ENCODE measurements at regions not wholly inside any gene's neighbourhood (a gene's known extent, or its start where the extent isn't known, plus 50 kb on each side); places are given as distances from the start of the nearest gene placed in this dataset.
"Not testable (repeated sequence)": the region's sequence is repeated elsewhere in the genome, so short reads cannot be mapped to it uniquely, and the experiment has no call there.

DNA sequence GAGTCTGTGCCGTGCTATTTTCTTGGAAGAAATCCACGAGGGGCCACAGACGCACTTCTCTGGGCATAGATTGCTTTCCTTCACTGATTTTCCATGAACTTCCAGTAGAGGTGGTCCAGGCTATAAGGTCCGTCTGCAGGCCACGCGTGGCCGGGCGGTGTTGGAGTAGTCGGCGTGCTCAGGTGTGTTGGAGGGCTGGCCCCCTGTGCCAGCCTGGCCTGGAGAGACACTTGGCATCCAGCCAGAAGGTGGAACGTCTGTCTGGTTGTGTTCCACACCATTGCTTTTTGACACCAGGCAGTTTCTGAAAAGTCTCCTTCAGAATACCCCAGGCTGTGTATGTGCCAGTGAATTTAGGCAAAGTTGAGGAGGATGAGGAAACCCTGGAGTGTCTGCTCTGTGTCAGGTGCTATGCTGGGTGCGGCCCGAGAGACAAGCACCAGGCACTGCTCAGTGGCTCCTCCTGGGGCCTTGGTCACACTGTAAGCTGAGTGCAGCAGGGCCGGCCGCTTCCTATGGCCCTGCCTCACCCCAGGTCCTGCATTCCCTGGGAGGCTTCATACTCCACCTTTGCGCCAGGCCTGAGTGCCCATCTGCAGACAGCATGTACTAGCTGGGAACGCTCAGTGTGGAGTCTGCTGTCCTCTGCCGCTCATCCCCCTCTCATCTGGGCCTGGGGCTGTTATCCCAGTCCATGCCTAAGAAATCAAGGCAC is 52.1 kb upstream of the TAMM41 start:
- TF ChIP-seq MYC (IDR thresholded peaks at IDR 0.05; ENCODE audit: low read depth, low read length): no peak
- TF ChIP-seq, protein P1, sequence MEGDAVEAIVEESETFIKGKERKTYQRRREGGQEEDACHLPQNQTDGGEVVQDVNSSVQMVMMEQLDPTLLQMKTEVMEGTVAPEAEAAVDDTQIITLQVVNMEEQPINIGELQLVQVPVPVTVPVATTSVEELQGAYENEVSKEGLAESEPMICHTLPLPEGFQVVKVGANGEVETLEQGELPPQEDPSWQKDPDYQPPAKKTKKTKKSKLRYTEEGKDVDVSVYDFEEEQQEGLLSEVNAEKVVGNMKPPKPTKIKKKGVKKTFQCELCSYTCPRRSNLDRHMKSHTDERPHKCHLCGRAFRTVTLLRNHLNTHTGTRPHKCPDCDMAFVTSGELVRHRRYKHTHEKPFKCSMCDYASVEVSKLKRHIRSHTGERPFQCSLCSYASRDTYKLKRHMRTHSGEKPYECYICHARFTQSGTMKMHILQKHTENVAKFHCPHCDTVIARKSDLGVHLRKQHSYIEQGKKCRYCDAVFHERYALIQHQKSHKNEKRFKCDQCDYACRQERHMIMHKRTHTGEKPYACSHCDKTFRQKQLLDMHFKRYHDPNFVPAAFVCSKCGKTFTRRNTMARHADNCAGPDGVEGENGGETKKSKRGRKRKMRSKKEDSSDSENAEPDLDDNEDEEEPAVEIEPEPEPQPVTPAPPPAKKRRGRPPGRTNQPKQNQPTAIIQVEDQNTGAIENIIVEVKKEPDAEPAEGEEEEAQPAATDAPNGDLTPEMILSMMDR (IDR thresholded peaks at IDR 0.05; ENCODE audit: low read depth, low read length): no peak
- no peak for TF ChIP-seq POLR2A (IDR thresholded peaks at IDR 0.05; ENCODE audit: extremely low read depth, insufficient read length)
- TF ChIP-seq, protein P2, sequence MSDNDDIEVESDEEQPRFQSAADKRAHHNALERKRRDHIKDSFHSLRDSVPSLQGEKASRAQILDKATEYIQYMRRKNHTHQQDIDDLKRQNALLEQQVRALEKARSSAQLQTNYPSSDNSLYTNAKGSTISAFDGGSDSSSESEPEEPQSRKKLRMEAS (IDR thresholded peaks at IDR 0.05; ENCODE audit: low read depth, low read length): no peak
- DNase-seq (ENCODE audit: low read depth): no peak
- H3K4me3 ChIP-seq (ENCODE audit: low read depth, low read length): no peak overlapping the region

DNA sequence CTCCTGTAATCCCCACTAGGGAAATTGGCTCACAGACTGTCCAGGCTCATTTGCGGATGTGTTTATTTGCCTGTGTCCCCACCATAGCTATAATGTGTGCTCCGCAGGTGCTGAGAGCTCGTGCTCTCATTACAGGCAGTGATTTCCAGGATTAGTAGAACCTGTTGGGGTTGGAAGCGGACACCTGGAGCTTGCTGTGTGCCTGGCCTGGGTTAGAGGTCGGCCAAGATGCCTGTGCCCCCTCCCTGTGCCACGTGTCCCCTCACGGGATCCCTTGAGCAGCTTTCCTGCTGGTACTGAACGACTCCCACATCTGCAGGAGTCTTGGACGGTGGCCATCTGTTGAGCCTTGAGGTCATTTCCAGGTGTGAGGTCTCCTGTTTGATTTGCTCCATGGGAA is 52.7 kb upstream of the TAMM41 start:
- not testable (repeated sequence) for H3K4me3 ChIP-seq (ENCODE audit: low read depth, low read length); DNase-seq (ENCODE audit: low read depth)

DNA sequence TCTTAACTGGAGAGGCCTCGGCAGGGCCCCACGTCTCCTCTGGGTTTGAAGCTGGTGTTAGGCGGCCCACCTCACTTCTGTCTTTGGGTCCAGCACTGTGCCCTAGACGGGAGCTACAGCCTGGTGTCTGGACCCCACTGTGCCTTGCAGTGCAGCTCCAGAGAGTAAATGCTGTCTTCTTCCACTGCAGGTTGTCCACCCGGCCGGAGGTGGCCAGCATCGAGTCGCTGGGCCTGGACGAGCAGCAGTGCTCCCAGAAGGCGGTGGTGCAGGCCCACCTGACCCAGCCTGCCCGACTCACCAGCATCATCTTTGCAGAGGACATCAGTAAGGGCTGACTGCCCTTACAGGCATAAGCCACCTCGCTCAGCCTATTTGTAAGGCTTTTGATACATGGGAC is 53.1 kb upstream of the TAMM41 start:
- no peak for DNase-seq (ENCODE audit: low read depth)
- no peak overlapping the region for H3K4me3 ChIP-seq (ENCODE audit: low read depth, low read length)
- TF ChIP-seq POLR2A (IDR thresholded peaks at IDR 0.05; ENCODE audit: extremely low read depth, insufficient read length): no peak

DNA sequence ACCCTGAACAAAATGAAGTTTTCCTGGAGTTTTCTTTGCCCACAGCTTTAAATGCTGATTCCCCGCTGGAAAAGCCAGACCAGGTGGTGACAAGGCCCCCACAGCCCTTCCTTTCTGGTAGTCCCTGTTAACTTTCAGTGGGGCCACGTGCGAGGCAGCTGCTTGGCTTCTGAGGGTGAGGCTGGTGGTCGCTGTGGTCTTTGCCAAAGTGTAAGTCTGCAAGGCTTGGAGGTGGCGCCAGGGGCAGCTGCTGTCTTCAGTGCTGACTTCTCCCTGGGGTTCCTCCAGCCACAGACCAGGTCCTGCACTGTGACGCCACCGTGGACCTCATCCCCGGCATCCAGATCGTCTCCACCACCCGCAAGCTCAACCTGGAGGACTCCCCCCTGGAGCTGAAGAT is 54.1 kb upstream of the TAMM41 start:
- H3K4me3 ChIP-seq (ENCODE audit: low read depth, low read length): no peak overlapping the region
- TF ChIP-seq POLR2A (IDR thresholded peaks at IDR 0.05; ENCODE audit: extremely low read depth, insufficient read length) (no peak), MYC (IDR thresholded peaks at IDR 0.05; ENCODE audit: low read depth, low read length) (no peak)
- TF ChIP-seq, protein P1 (IDR thresholded peaks at IDR 0.05; ENCODE audit: low read depth, low read length): no peak
- TF ChIP-seq, protein P2 (IDR thresholded peaks at IDR 0.05; ENCODE audit: low read depth, low read length): no peak
- no peak for DNase-seq (ENCODE audit: low read depth)

DNA sequence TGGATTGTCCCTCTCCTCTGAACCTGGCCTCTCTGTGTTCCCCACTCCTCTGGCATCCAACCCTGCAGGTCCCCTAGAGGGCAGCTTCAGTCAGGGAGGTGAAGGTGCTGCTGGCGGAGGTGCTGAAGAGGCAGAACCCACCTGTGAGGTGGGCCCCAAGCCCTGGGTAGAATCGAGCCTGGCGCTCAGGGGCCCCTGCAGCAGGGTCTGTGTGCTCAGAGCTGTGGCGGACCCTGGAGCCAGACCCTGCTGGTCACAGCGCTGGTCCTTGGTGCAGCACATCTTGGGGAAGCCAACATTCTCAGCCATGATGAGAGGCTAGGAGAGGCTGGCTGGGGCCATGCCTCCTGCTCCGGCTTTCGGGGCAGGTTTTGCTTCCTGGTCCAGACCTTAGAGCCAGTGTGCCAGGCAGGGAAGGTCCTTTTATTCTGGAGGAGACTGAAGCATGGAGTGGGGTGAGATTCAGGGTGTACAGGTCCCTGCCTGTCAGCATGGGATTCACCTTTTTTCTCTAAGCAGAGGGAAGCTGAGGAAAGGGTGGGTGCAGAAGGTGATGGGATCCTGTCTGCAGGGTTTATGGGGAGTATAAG is 54.7 kb upstream of the TAMM41 start:
- H3K4me3 ChIP-seq (ENCODE audit: low read depth, low read length): no peak overlapping the region
- TF ChIP-seq MYC (IDR thresholded peaks at IDR 0.05; ENCODE audit: low read depth, low read length): no peak
- TF ChIP-seq POLR2A (IDR thresholded peaks at IDR 0.05; ENCODE audit: extremely low read depth, insufficient read length): no peak
- TF ChIP-seq, protein P1 (IDR thresholded peaks at IDR 0.05; ENCODE audit: low read depth, low read length): no peak
- TF ChIP-seq, protein P2 (IDR thresholded peaks at IDR 0.05; ENCODE audit: low read depth, low read length): no peak
- DNase-seq (ENCODE audit: low read depth): no peak

DNA sequence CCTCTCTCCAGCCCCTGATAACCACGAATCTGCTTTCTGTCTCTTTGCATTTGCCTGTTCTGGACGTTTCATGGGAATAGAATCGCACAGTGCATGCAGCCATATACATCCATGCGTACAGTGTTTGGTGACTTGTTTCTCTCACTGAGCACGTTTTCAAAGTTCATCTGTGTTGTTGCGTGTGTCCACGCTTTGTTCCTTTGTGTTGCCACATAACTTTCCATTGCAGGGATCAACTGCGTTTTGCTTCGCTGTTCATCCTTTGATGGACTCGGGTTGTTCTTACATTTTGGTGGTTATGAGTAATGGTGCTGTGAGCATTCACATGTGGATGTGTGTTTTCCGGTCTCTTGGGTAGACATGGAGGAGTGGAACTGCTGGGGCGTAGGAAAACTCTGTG is 56.4 kb upstream of the TAMM41 start:
- TF ChIP-seq MYC (IDR thresholded peaks at IDR 0.05; ENCODE audit: low read depth, low read length) (no peak), POLR2A (IDR thresholded peaks at IDR 0.05; ENCODE audit: extremely low read depth, insufficient read length) (no peak)
- TF ChIP-seq, protein P1 (IDR thresholded peaks at IDR 0.05; ENCODE audit: low read depth, low read length): no peak
- TF ChIP-seq, protein P2 (IDR thresholded peaks at IDR 0.05; ENCODE audit: low read depth, low read length): no peak
- no peak overlapping the region for H3K4me3 ChIP-seq (ENCODE audit: low read depth, low read length)
- no peak for DNase-seq (ENCODE audit: low read depth)

DNA sequence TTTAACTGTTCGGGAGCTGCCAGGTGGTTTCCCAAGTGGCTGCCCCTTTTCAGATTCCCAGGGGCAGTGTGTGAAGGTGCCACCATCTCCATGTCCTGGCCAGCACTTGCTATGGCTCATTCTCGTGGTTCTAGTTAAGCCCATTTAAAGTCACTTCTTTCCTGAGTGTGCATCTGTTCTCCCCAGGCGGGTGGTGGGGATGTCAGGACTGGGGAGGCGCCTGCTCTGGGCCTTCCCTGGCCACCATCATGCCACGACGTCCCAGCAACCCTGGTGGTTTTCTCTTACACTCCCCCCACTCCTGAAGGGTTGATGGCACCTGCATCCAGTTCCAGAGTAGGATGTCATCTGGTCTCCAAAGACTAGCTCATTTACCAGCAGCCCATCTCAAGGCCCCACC is 56.8 kb upstream of the TAMM41 start:
- TF ChIP-seq POLR2A (IDR thresholded peaks at IDR 0.05; ENCODE audit: extremely low read depth, insufficient read length) (no peak), MYC (IDR thresholded peaks at IDR 0.05; ENCODE audit: low read depth, low read length) (no peak)
- TF ChIP-seq, protein P2 (IDR thresholded peaks at IDR 0.05; ENCODE audit: low read depth, low read length): no peak
- TF ChIP-seq, protein P1 (IDR thresholded peaks at IDR 0.05; ENCODE audit: low read depth, low read length): no peak
- no peak overlapping the region for H3K4me3 ChIP-seq (ENCODE audit: low read depth, low read length)
- DNase-seq (ENCODE audit: low read depth): no peak

Data from NB4 (cell line).